ENCODE measurements at regions not wholly inside any gene's neighbourhood (a gene's known extent, or its start where the extent isn't known, plus 50 kb on each side); places are given as distances from the start of the nearest gene placed in this dataset.

GRCh38 chr7:137172105-137172590 lies 171.4 kb downstream of the PTN start:
- no peak overlapping the region for H3K4me3 ChIP-seq (ENCODE audit: low read length)
- no peaks in the 10 kb centered on the region for H3K4me1 ChIP-seq (ENCODE audit: low read length)
- H3K79me2 ChIP-seq (ENCODE audit: low read length) = no peaks in the 10 kb centered on the region
- no peak overlapping the region for H2AFZ ChIP-seq (ENCODE audit: low read depth, low read length)
- no peak for TF ChIP-seq EZH2phosphoT487 (IDR thresholded peaks at IDR 0.05; ENCODE audit: low read depth)
- H3K9me3 ChIP-seq (ENCODE audit: insufficient read depth, low read length) = no peaks in the 10 kb centered on the region
- H3K36me3 ChIP-seq (replicated peaks; ENCODE audit: low read depth, low read length) = no peaks in the 10 kb centered on the region
- no peak overlapping the region for H3K4me2 ChIP-seq (ENCODE audit: low read length)
- no peak overlapping the region for H3K9ac ChIP-seq (ENCODE audit: low read length)
- H3K27me3 ChIP-seq (ENCODE audit: low read depth, low read length) = no peaks in the 10 kb centered on the region
- no peak overlapping the region for H3K27ac ChIP-seq (ENCODE audit: low read length)
- no peaks in the 10 kb centered on the region for H4K20me1 ChIP-seq (ENCODE audit: insufficient read depth, low read length)

GRCh38 chr7:137169282-137169698 lies 174.2 kb downstream of the PTN start:
- H3K4me2 ChIP-seq (ENCODE audit: low read length) = no peak overlapping the region
- H3K9me3 ChIP-seq (ENCODE audit: insufficient read depth, low read length) = no peaks in the 10 kb centered on the region
- TF ChIP-seq EZH2phosphoT487 (IDR thresholded peaks at IDR 0.05; ENCODE audit: low read depth) (no peak), CTCF (IDR thresholded peaks at IDR 0.05; ENCODE audit: low read depth, low read length) (peak; percentile 36)
- H3K9ac ChIP-seq (ENCODE audit: low read length) = no peak overlapping the region
- H3K4me3 ChIP-seq (ENCODE audit: low read length) = no peak overlapping the region
- no peaks in the 10 kb centered on the region for H3K4me1 ChIP-seq (ENCODE audit: low read length)
- H2AFZ ChIP-seq (ENCODE audit: low read depth, low read length) = no peak overlapping the region
- H4K20me1 ChIP-seq (ENCODE audit: insufficient read depth, low read length) = no peaks in the 10 kb centered on the region
- no peak overlapping the region for H3K27ac ChIP-seq (ENCODE audit: low read length)
- H3K27me3 ChIP-seq (ENCODE audit: low read depth, low read length) = no peaks in the 10 kb centered on the region
- no peaks in the 10 kb centered on the region for H3K36me3 ChIP-seq (replicated peaks; ENCODE audit: low read depth, low read length)
- H3K79me2 ChIP-seq (ENCODE audit: low read length) = no peaks in the 10 kb centered on the region

GRCh38 chr7:137167609-137168008 lies 175.9 kb downstream of the PTN start:
- H4K20me1 ChIP-seq (ENCODE audit: insufficient read depth, low read length) = no peaks in the 10 kb centered on the region
- H3K27me3 ChIP-seq (ENCODE audit: low read depth, low read length) = no peaks in the 10 kb centered on the region
- H2AFZ ChIP-seq (ENCODE audit: low read depth, low read length) = no peak overlapping the region
- H3K4me2 ChIP-seq (ENCODE audit: low read length) = no peak overlapping the region
- H3K4me1 ChIP-seq (ENCODE audit: low read length) = no peaks in the 10 kb centered on the region
- no peak overlapping the region for H3K4me3 ChIP-seq (ENCODE audit: low read length)
- H3K9me3 ChIP-seq (ENCODE audit: insufficient read depth, low read length) = no peaks in the 10 kb centered on the region
- no peaks in the 10 kb centered on the region for H3K36me3 ChIP-seq (replicated peaks; ENCODE audit: low read depth, low read length)
- no peak overlapping the region for H3K9ac ChIP-seq (ENCODE audit: low read length)
- no peaks in the 10 kb centered on the region for H3K79me2 ChIP-seq (ENCODE audit: low read length)
- H3K27ac ChIP-seq (ENCODE audit: low read length) = no peak overlapping the region
- TF ChIP-seq CTCF (IDR thresholded peaks at IDR 0.05; ENCODE audit: low read depth, low read length) (no peak), EZH2phosphoT487 (IDR thresholded peaks at IDR 0.05; ENCODE audit: low read depth) (no peak)

GRCh38 chr7:137166363-137166762 lies 177.2 kb downstream of the PTN start:
- H3K79me2 ChIP-seq (ENCODE audit: low read length) = no peaks in the 10 kb centered on the region

More at GRCh38 chr7:137166363-137166762, 177.2 kb downstream of the PTN start:
- TF ChIP-seq EZH2phosphoT487 (IDR thresholded peaks at IDR 0.05; ENCODE audit: low read depth) = no peak
- TF ChIP-seq CTCF (IDR thresholded peaks at IDR 0.05; ENCODE audit: low read depth, low read length) = no peak
- Histone ChIP-seq H2AFZ (ENCODE audit: low read depth, low read length) (no peak overlapping the region), H3K9me3 (ENCODE audit: insufficient read depth, low read length) (no peaks in the 10 kb centered on the region), H3K4me2 (ENCODE audit: low read length) (no peak overlapping the region), H3K4me1 (ENCODE audit: low read length) (no peaks in the 10 kb centered on the region), H4K20me1 (ENCODE audit: insufficient read depth, low read length) (no peaks in the 10 kb centered on the region), H3K9ac (ENCODE audit: low read length) (no peak overlapping the region), H3K27ac (ENCODE audit: low read length) (no peak overlapping the region), H3K4me3 (ENCODE audit: low read length) (no peak overlapping the region), H3K27me3 (ENCODE audit: low read depth, low read length) (no peaks in the 10 kb centered on the region), H3K36me3 (replicated peaks; ENCODE audit: low read depth, low read length) (no peaks in the 10 kb centered on the region)

Data from OCI-LY3 (cell line).